ENCODE measurements at regions not wholly inside any gene's neighbourhood (a gene's known extent, or its start where the extent isn't known, plus 50 kb on each side); places are given as distances from the start of the nearest gene placed in this dataset.

DNA sequence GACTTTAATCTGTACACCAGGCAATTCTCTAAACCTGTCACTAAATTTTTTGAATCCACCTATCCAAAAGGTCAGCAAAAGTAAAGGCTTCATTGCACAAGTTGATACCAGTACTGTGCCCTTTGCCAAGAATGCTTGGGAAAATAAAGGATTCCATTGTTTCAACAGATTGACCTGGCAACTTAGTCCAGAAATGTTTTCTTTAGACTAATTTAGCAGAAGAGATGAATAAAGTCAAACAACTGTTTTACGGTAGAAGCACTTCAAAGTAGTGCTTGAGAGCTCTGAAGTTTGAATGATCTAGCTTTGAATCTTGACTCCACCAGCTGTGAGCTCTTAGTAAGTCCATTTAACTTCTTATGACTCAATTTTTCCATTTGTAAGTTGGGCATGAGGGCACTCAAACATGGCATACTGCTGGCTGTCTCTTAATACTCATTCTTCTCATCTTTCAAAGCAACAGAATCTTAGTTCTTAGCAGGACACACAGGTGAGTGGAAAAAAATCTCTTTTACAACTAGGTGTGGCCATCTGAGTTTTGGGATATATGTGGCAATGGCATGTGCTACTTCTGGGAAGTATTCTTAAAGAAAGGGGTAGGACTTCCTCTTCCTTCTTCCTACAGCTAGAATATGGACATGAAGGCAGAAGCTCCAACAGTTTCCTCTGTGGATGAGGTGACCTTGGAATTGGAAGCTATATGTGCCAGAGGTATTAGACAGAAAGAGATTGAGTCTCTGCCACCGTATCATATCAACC lies 55.9 kb upstream of the LOC128125822 start:
- H3K9me3 Mint-ChIP-seq, result no peaks in the 10 kb centered on the region
- Histone ChIP-seq H3K27me3 (ENCODE audit: insufficient read depth, low read length) (no peaks in the 10 kb centered on the region), H3K23me2 (ENCODE audit: insufficient read length, low read depth, low read length, poor library complexity, severe bottlenecking) (no peaks in the 10 kb centered on the region), H4K91ac (ENCODE audit: insufficient read length, low read depth, low read length) (no peak overlapping the region), H4K20me1 (ENCODE audit: control insufficient read depth, insufficient read depth, insufficient read length) (no peaks in the 10 kb centered on the region), H4K8ac (replicated peaks; ENCODE audit: insufficient read length, low read depth, low read length) (no peak overlapping the region), H3K9me3 (ENCODE audit: control insufficient read depth, low read depth, low read length) (no peaks in the 10 kb centered on the region), H2AFZ (ENCODE audit: low read length) (no peak overlapping the region), H3T11ph (ENCODE audit: low read length) (no peak overlapping the region), H3K18ac (ENCODE audit: insufficient read length, low read depth, low read length) (no peak overlapping the region), H3K14ac (ENCODE audit: insufficient read depth, low read length) (no peak overlapping the region), H2BK20ac (ENCODE audit: low read depth, low read length, poor library complexity, severe bottlenecking) (no peak overlapping the region), H3K4me1 (ENCODE audit: insufficient read depth, low read length) (no peaks in the 10 kb centered on the region), H3K79me2 (ENCODE audit: insufficient read depth, low read length) (no peaks in the 10 kb centered on the region), H4K5ac (ENCODE audit: insufficient read length, low read depth, low read length) (no peak overlapping the region), H3K23ac (ENCODE audit: insufficient read length, low read depth, low read length) (no peak overlapping the region), H3K56ac (ENCODE audit: insufficient read length, low read depth, low read length) (no peak overlapping the region), H3K79me1 (ENCODE audit: insufficient read depth, low read depth, low read length, poor library complexity, severe bottlenecking) (no peaks in the 10 kb centered on the region), H2BK12ac (ENCODE audit: insufficient read length, low read depth, low read length) (no peak overlapping the region), H2BK15ac (ENCODE audit: low read depth, low read length) (no peak overlapping the region), H3K4ac (ENCODE audit: low read depth, low read length) (no peak overlapping the region), H3K9ac (ENCODE audit: extremely low read depth, insufficient read length, low read length) (no peak overlapping the region), H2BK120ac (ENCODE audit: low read depth, low read length, poor library complexity, severe bottlenecking) (no peak overlapping the region), H3K4me2 (ENCODE audit: insufficient read depth, insufficient read length, low read length) (no peak overlapping the region), H3K27ac (ENCODE audit: insufficient read length, low read depth, low read length) (no peak overlapping the region), H2AK5ac (ENCODE audit: insufficient read length, low read length) (no peak overlapping the region), H2BK5ac (ENCODE audit: insufficient read length, low read length) (no peak overlapping the region)
- no peaks in the 10 kb centered on the region for H3K36me3 Mint-ChIP-seq (ENCODE audit: insufficient read depth in 1 of 3, low read depth in 3 of 3)
- no peak for TF ChIP-seq CTCF (conservative IDR thresholded peaks at IDR 0.05)
- H3K27me3 Mint-ChIP-seq (ENCODE audit: low read depth), result no peaks in the 10 kb centered on the region
- no peak overlapping the region for H3K27ac Mint-ChIP-seq
- H3K4me1 Mint-ChIP-seq, result no peaks in the 10 kb centered on the region
- DNase-seq, result no peak
- no CpG with 5 or more reads among the region's 2 CpGs for WGBS (ENCODE audit: extremely low coverage, insufficient read length, low lambda C conversion rate)
- H3K4me3 Mint-ChIP-seq, result no peak overlapping the region

All from H9 (cell line).